ENCODE measurements at regions not wholly inside any gene's neighbourhood (a gene's known extent, or its start where the extent isn't known, plus 50 kb on each side); places are given as distances from the start of the nearest gene placed in this dataset.
"Not testable (repeated sequence)": the region's sequence is repeated elsewhere in the genome, so short reads cannot be mapped to it uniquely, and the experiment has no call there.

- H3K27ac ChIP-seq (ENCODE audit: low read depth, low read length), result no peak overlapping the region
- no peaks in the 10 kb centered on the region for H3K36me3 ChIP-seq (ENCODE audit: insufficient read depth, low read length)
- H3K27me3 ChIP-seq (ENCODE audit: insufficient read depth, low read length), result no peaks in the 10 kb centered on the region
- no peaks in the 10 kb centered on the region for H3K9me3 ChIP-seq (ENCODE audit: insufficient read depth, low read depth, low read length)
- H3K4me3 ChIP-seq (ENCODE audit: low read length), result no peak overlapping the region
- peaks cover 18% of the 10 kb centered on the region for H3K4me1 ChIP-seq (ENCODE audit: insufficient read depth, low read length)
- WGBS, result 77% methylated on average over 3 of the region's 3 CpGs
- no peak overlapping the region for H3K9ac ChIP-seq (ENCODE audit: low read depth, low read length)
Measured at GRCh38 chr4:12359420-12359819, 930.7 kb upstream of the HS3ST1 start.

GRCh38 chr4:12333083-12333482 lies 904.4 kb upstream of the HS3ST1 start:
- H3K9me3 ChIP-seq (ENCODE audit: insufficient read depth, low read depth, low read length); H3K27ac ChIP-seq (ENCODE audit: low read depth, low read length); H3K4me3 ChIP-seq (ENCODE audit: low read length); H3K36me3 ChIP-seq (ENCODE audit: insufficient read depth, low read length); H3K27me3 ChIP-seq (ENCODE audit: insufficient read depth, low read length); H3K9ac ChIP-seq (ENCODE audit: low read depth, low read length); H3K4me1 ChIP-seq (ENCODE audit: insufficient read depth, low read length): not testable (repeated sequence)
- WGBS, result 94% methylated on average over 2 of the region's 2 CpGs

GRCh38 chr4:12324965-12325364 lies 896.3 kb upstream of the HS3ST1 start:
- Histone ChIP-seq H3K27me3 (ENCODE audit: insufficient read depth, low read length) (no peaks in the 10 kb centered on the region), H3K27ac (ENCODE audit: low read depth, low read length) (no peak overlapping the region), H3K9me3 (ENCODE audit: insufficient read depth, low read depth, low read length) (no peaks in the 10 kb centered on the region), H3K4me1 (ENCODE audit: insufficient read depth, low read length) (no peaks in the 10 kb centered on the region; the same call in 1 of the 2 replicates), H3K9ac (ENCODE audit: low read depth, low read length) (no peak overlapping the region), H3K4me3 (ENCODE audit: low read length) (no peak overlapping the region), H3K36me3 (ENCODE audit: insufficient read depth, low read length) (no peaks in the 10 kb centered on the region)
- WGBS, result 100% methylated on average over 1 of the region's 1 CpG

GRCh38 chr4:12319765-12320164 lies 891.1 kb upstream of the HS3ST1 start:
- H3K9ac ChIP-seq (ENCODE audit: low read depth, low read length), result no peak overlapping the region
- H3K4me1 ChIP-seq (ENCODE audit: insufficient read depth, low read length), result no peaks in the 10 kb centered on the region
- no peak overlapping the region for H3K4me3 ChIP-seq (ENCODE audit: low read length)
- H3K27me3 ChIP-seq (ENCODE audit: insufficient read depth, low read length), result no peaks in the 10 kb centered on the region
- no peak overlapping the region for H3K27ac ChIP-seq (ENCODE audit: low read depth, low read length)
- no peaks in the 10 kb centered on the region for H3K36me3 ChIP-seq (ENCODE audit: insufficient read depth, low read length)
- H3K9me3 ChIP-seq (ENCODE audit: insufficient read depth, low read depth, low read length), result no peaks in the 10 kb centered on the region
- WGBS, result 86% methylated on average over 3 of the region's 4 CpGs

GRCh38 chr4:12304905-12305304 lies 876.2 kb upstream of the HS3ST1 start:
- H3K36me3 ChIP-seq (ENCODE audit: insufficient read depth, low read length), result no peaks in the 10 kb centered on the region
- no peaks in the 10 kb centered on the region for H3K27me3 ChIP-seq (ENCODE audit: insufficient read depth, low read length)
- H3K4me3 ChIP-seq (ENCODE audit: low read length), result no peak overlapping the region
- no peaks in the 10 kb centered on the region for H3K4me1 ChIP-seq (ENCODE audit: insufficient read depth, low read length)
- H3K9ac ChIP-seq (ENCODE audit: low read depth, low read length), result no peak overlapping the region
- H3K27ac ChIP-seq (ENCODE audit: low read depth, low read length), result no peak overlapping the region
- 98% methylated on average over 3 of the region's 3 CpGs for whole genome bisulfite sequencing
- H3K9me3 ChIP-seq (ENCODE audit: insufficient read depth, low read depth, low read length), result no peaks in the 10 kb centered on the region

DNA sequence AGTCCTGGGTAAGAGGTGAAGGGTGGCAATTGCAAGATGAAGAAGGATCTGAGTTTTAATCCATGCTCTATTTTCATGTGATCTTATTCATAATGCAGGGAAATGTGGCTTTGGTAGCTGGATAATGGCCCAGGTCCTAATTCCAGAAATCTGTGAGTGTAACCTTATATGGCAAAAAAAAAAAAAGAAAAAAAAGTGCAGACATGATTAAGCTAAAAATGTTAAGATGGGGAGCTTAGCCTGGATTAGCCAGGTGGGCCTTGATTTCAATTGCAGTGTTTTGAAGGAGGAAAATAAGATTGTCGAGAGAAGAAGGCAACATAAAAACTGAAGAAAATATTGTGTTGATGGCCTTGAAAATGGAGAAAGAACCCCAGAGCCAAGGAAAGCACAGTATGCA lies 867.7 kb upstream of the HS3ST1 start:
- no peak overlapping the region for H3K4me3 ChIP-seq (ENCODE audit: low read length)
- H3K27me3 ChIP-seq (ENCODE audit: insufficient read depth, low read length), result no peaks in the 10 kb centered on the region
- H3K27ac ChIP-seq (ENCODE audit: low read depth, low read length), result no peak overlapping the region
- no peaks in the 10 kb centered on the region for H3K36me3 ChIP-seq (ENCODE audit: insufficient read depth, low read length)
- 93% methylated on average over 1 of the region's 1 CpG for WGBS
- H3K9me3 ChIP-seq (ENCODE audit: insufficient read depth, low read depth, low read length), result no peaks in the 10 kb centered on the region
- no peak overlapping the region for H3K9ac ChIP-seq (ENCODE audit: low read depth, low read length)
- no peaks in the 10 kb centered on the region for H3K4me1 ChIP-seq (ENCODE audit: insufficient read depth, low read length)

DNA sequence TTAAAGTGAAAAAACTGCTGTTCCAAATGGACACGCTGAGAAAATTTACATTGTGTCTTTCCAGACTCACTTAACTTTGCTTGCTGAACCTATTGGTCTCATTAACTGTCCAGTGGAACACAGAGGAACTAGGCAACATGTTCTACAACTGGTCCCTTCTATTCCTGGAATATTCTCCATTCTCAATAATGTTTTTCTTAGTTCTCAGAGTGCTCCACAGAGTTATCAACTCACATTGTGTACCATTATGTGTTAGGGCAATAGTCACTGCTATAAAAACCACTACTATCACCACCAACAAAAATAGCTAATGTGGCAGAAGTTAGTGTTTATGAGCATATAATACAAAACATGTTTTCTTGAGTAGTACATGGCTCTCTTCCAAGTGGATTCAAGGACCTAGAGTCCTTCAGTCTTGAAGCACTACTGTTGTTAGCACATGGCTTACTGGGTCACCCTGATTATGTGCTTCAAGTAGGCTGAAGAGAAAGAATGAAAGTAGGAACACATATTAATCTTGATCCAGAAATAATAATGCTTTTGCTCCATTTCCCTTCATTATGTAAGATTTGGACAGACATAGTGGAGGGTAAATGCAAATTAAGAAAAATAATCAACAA lies 865.3 kb upstream of the HS3ST1 start:
- Histone ChIP-seq H3K27me3 (ENCODE audit: insufficient read depth, low read length) (no peaks in the 10 kb centered on the region), H3K4me3 (ENCODE audit: low read length) (no peak overlapping the region), H3K4me1 (ENCODE audit: insufficient read depth, low read length) (no peaks in the 10 kb centered on the region), H3K9me3 (ENCODE audit: insufficient read depth, low read depth, low read length) (peaks cover 9% of the 10 kb centered on the region), H3K27ac (ENCODE audit: low read depth, low read length) (no peak overlapping the region), H3K36me3 (ENCODE audit: insufficient read depth, low read length) (no peaks in the 10 kb centered on the region), H3K9ac (ENCODE audit: low read depth, low read length) (no peak overlapping the region)
- WGBS, result 100% methylated on average over 1 of the region's 1 CpG

GRCh38 chr4:12286351-12286750 lies 857.7 kb upstream of the HS3ST1 start:
- 92% methylated on average over 5 of the region's 5 CpGs for WGBS
- Histone ChIP-seq H3K4me3 (ENCODE audit: low read length) (no peak overlapping the region), H3K4me1 (ENCODE audit: insufficient read depth, low read length) (no peaks in the 10 kb centered on the region), H3K9ac (ENCODE audit: low read depth, low read length) (no peak overlapping the region), H3K9me3 (ENCODE audit: insufficient read depth, low read depth, low read length) (peaks cover 75% of the 10 kb centered on the region), H3K27ac (ENCODE audit: low read depth, low read length) (no peak overlapping the region), H3K27me3 (ENCODE audit: insufficient read depth, low read length) (no peaks in the 10 kb centered on the region), H3K36me3 (ENCODE audit: insufficient read depth, low read length) (no peaks in the 10 kb centered on the region)

DNA sequence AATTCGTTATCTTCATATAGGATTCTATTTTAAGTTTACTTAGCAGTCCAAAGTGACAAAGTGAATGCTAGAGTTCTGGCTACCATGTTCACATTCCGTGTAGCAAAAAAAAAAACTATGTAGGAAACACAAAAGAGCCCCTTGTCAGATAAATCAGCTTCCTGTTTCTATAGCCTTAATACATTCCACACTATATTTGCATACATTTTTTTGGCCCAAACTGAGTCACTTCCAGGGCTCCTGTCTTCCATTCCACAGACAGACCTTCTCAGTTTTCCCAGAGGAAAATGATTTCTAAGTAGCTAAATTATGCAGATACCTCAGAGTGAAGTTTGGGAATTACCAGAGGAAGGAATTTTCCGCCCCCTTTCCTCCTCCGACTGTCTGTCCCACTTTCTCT lies 841.9 kb upstream of the HS3ST1 start:
- no peak overlapping the region for H3K9ac ChIP-seq (ENCODE audit: low read depth, low read length)
- no peaks in the 10 kb centered on the region for H3K27me3 ChIP-seq (ENCODE audit: insufficient read depth, low read length)
- no peaks in the 10 kb centered on the region for H3K4me1 ChIP-seq (ENCODE audit: insufficient read depth, low read length)
- H3K4me3 ChIP-seq (ENCODE audit: low read length), result no peak overlapping the region
- no peaks in the 10 kb centered on the region for H3K36me3 ChIP-seq (ENCODE audit: insufficient read depth, low read length)
- 86% methylated on average over 3 of the region's 4 CpGs for WGBS
- H3K27ac ChIP-seq (ENCODE audit: low read depth, low read length), result no peak overlapping the region
- no peaks in the 10 kb centered on the region for H3K9me3 ChIP-seq (ENCODE audit: insufficient read depth, low read depth, low read length)

- WGBS, result 83% methylated on average over 1 of the region's 2 CpGs
- Histone ChIP-seq H3K4me1 (ENCODE audit: insufficient read depth, low read length) (no peaks in the 10 kb centered on the region), H3K9ac (ENCODE audit: low read depth, low read length) (no peak overlapping the region), H3K36me3 (ENCODE audit: insufficient read depth, low read length) (no peaks in the 10 kb centered on the region), H3K9me3 (ENCODE audit: insufficient read depth, low read depth, low read length) (no peaks in the 10 kb centered on the region), H3K27ac (ENCODE audit: low read depth, low read length) (no peak overlapping the region), H3K4me3 (ENCODE audit: low read length) (no peak overlapping the region), H3K27me3 (ENCODE audit: insufficient read depth, low read length) (no peaks in the 10 kb centered on the region)
Measured at GRCh38 chr4:12265554-12265953, 836.9 kb upstream of the HS3ST1 start.

DNA sequence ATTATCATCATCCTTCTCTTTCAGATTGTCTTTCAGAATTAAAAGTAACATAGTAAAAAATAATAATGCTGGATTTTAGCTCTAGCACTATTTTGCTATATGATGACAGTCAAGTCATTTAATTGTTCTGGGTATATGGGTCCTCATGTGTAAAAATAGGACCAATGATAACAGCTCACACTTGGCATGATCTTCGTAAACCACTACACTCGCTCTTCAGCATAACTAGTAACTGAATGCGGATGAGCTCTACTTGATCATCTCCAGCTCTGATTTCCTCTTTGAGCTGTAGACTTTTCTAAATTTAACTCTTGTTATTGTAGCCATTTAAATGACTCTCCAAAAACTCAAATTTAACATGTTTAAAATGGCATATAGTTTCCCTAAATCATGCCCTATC lies 831.8 kb upstream of the HS3ST1 start:
- Histone ChIP-seq H3K9ac (ENCODE audit: low read depth, low read length) (no peak overlapping the region), H3K27ac (ENCODE audit: low read depth, low read length) (no peak overlapping the region), H3K36me3 (ENCODE audit: insufficient read depth, low read length) (no peaks in the 10 kb centered on the region), H3K9me3 (ENCODE audit: insufficient read depth, low read depth, low read length) (no peaks in the 10 kb centered on the region), H3K27me3 (ENCODE audit: insufficient read depth, low read length) (no peaks in the 10 kb centered on the region), H3K4me3 (ENCODE audit: low read length) (no peak overlapping the region), H3K4me1 (ENCODE audit: insufficient read depth, low read length) (no peaks in the 10 kb centered on the region)
- WGBS, result 94% methylated on average over 3 of the region's 3 CpGs

DNA sequence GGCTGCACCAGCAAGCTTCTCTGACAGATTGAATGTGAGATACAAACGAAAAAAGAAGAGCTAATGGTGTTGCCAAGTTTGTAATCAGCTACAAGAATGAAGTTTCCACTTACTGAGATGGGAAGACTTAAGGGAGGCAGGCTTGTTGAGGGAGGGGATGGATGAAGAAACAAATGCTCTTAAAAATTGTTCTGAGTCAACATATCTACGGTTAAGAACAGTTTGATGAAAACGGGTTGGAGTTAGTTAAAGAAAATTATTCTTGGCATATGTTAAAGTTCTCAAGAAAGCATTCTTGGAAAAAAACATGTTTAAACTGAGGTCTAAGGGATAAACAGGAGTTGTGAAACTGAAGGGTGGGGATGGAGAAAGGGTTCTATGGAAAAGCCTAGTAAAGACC lies 816.3 kb upstream of the HS3ST1 start:
- 79% methylated on average over 3 of the region's 3 CpGs for WGBS
- Histone ChIP-seq H3K9ac (ENCODE audit: low read depth, low read length) (no peak overlapping the region), H3K27ac (ENCODE audit: low read depth, low read length) (no peak overlapping the region)

More for the DNA sequence above, 816.3 kb upstream of the HS3ST1 start:
- H3K4me3 ChIP-seq (ENCODE audit: low read length), result no peak overlapping the region
- peaks cover 26% of the 10 kb centered on the region for H3K4me1 ChIP-seq (ENCODE audit: insufficient read depth, low read length)
- no peaks in the 10 kb centered on the region for H3K27me3 ChIP-seq (ENCODE audit: insufficient read depth, low read length)
- no peaks in the 10 kb centered on the region for H3K9me3 ChIP-seq (ENCODE audit: insufficient read depth, low read depth, low read length)
- no peaks in the 10 kb centered on the region for H3K36me3 ChIP-seq (ENCODE audit: insufficient read depth, low read length)
